ENCODE measurements at regions not wholly inside any gene's neighbourhood (a gene's known extent, or its start where the extent isn't known, plus 50 kb on each side); places are given as distances from the start of the nearest gene placed in this dataset.
"Not testable (repeated sequence)": the region's sequence is repeated elsewhere in the genome, so short reads cannot be mapped to it uniquely, and the experiment has no call there.

- Histone ChIP-seq H3K27me3 (ENCODE audit: low read depth) (peaks cover 6% of the 10 kb centered on the region), H3K4me1 (no peaks in the 10 kb centered on the region), H3K9me3 (no peaks in the 10 kb centered on the region), H3K36me3 (no peaks in the 10 kb centered on the region), H3K27ac (no peak overlapping the region), H3K4me3 (no peak overlapping the region)
- DNase-seq (no peak), ATAC-seq (no peak)
- TF ChIP-seq, protein P1, sequence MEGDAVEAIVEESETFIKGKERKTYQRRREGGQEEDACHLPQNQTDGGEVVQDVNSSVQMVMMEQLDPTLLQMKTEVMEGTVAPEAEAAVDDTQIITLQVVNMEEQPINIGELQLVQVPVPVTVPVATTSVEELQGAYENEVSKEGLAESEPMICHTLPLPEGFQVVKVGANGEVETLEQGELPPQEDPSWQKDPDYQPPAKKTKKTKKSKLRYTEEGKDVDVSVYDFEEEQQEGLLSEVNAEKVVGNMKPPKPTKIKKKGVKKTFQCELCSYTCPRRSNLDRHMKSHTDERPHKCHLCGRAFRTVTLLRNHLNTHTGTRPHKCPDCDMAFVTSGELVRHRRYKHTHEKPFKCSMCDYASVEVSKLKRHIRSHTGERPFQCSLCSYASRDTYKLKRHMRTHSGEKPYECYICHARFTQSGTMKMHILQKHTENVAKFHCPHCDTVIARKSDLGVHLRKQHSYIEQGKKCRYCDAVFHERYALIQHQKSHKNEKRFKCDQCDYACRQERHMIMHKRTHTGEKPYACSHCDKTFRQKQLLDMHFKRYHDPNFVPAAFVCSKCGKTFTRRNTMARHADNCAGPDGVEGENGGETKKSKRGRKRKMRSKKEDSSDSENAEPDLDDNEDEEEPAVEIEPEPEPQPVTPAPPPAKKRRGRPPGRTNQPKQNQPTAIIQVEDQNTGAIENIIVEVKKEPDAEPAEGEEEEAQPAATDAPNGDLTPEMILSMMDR (IDR thresholded peaks at IDR 0.05), result no peak
- intact Hi-C loops (cut with DNase I), result no loop called here
Measured at GRCh38 chr16:35210681-35211433, 1751.4 kb downstream of the TP53TG3F start.

- Histone ChIP-seq H3K27ac (no peak overlapping the region), H3K36me3 (no peaks in the 10 kb centered on the region), H3K9me3 (no peaks in the 10 kb centered on the region), H3K4me3 (no peak overlapping the region), H3K4me1 (no peaks in the 10 kb centered on the region), H3K27me3 (ENCODE audit: low read depth) (no peaks in the 10 kb centered on the region)
- DNase-seq (no peak), ATAC-seq (no peak)
- intact Hi-C loops (cut with DNase I), result no loop called here
- TF ChIP-seq, protein P1 (IDR thresholded peaks at IDR 0.05), result no peak
Measured at GRCh38 chr16:35214840-35215239, 1755.4 kb downstream of the TP53TG3F start.

DNA sequence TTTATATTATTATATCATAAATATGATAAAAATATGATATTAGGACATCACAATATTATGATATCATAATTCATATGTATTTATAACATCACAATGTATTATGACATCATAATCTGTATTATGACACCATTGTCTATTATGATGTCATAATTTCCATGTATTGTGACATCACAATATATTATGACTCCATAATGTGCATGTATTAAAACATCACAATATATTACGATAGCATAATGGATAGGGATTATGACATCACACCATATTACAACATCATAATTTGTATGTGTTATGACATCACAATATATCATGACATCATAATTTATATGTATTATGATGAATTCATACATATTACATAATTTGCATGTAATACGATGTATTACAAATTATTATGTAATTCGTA lies 1755.9 kb downstream of the TP53TG3F start:
- no peak for ATAC-seq
- Histone ChIP-seq H3K4me3 (no peak overlapping the region), H3K9me3 (no peaks in the 10 kb centered on the region), H3K27ac (no peak overlapping the region), H3K4me1 (no peaks in the 10 kb centered on the region), H3K27me3 (ENCODE audit: low read depth) (no peaks in the 10 kb centered on the region), H3K36me3 (no peaks in the 10 kb centered on the region)
- intact Hi-C loops (cut with DNase I), result no loop called here
- TF ChIP-seq, protein P1 (IDR thresholded peaks at IDR 0.05), result no peak
- DNase-seq, result no peak

GRCh38 chr16:35216261-35216660 lies 1756.8 kb downstream of the TP53TG3F start:
- intact Hi-C loops (cut with DNase I); H3K4me3 ChIP-seq; DNase-seq; H3K36me3 ChIP-seq; H3K27me3 ChIP-seq (ENCODE audit: low read depth); H3K4me1 ChIP-seq; H3K27ac ChIP-seq; H3K9me3 ChIP-seq: not testable (repeated sequence)
- ATAC-seq, result peak in 1 of 2 donors; percentile 17

- H3K4me1 ChIP-seq, result no peaks in the 10 kb centered on the region
- DNase-seq (no peak), ATAC-seq (peak in 1 of 2 donors; percentile 25)
- intact Hi-C loops (cut with DNase I), result no loop called here
- no peak overlapping the region for H3K27ac ChIP-seq
- H3K27me3 ChIP-seq (ENCODE audit: low read depth), result no peaks in the 10 kb centered on the region
- H3K9me3 ChIP-seq, result no peaks in the 10 kb centered on the region
- TF ChIP-seq, protein P1 (IDR thresholded peaks at IDR 0.05), result no peak
- H3K36me3 ChIP-seq, result no peaks in the 10 kb centered on the region
- H3K4me3 ChIP-seq, result no peak overlapping the region
Measured at GRCh38 chr16:35221482-35222185, 1762.2 kb downstream of the TP53TG3F start.

- no peaks in the 10 kb centered on the region for H3K9me3 ChIP-seq
- intact Hi-C loops (cut with DNase I), result no loop called here
- no peak overlapping the region for H3K4me3 ChIP-seq
- no peaks in the 10 kb centered on the region for H3K36me3 ChIP-seq
- no peak for DNase-seq
- ATAC-seq, result no peak
- no peak overlapping the region for H3K27ac ChIP-seq
- no peaks in the 10 kb centered on the region for H3K4me1 ChIP-seq
- TF ChIP-seq, protein P1 (IDR thresholded peaks at IDR 0.05), result no peak
- H3K27me3 ChIP-seq (ENCODE audit: low read depth), result no peaks in the 10 kb centered on the region
Measured at GRCh38 chr16:35234679-35235078, 1775.3 kb downstream of the TP53TG3F start.

All from lower lobe of right lung (tissue), 2 donors.